Ascending aorta (tissue), 2 donors: ENCODE measurements at regions not wholly inside any gene's neighbourhood (a gene's known extent, or its start where the extent isn't known, plus 50 kb on each side); places are given as distances from the start of the nearest gene placed in this dataset.

ENCODE experiments used
- DNase-seq, 2 donors: peaks; one replicate each; pipeline ENCODE4 v3.0.0-alpha.2; 2019; ENCODE audit warnings: low spot score in 2 of 2
- H3K27ac ChIP-seq, 2 donors: fragments of 200-600 bp; sonication (generic); one replicate each; pipeline ENCODE4 v1.5.1; 2016 to 2017; ENCODE audit warnings: mild to moderate bottlenecking in 1 of 2
- H3K27me3 ChIP-seq: fragments of 200-600 bp; sonication (generic); one replicate; pipeline ENCODE4 v1.5.1; 2017
- H3K36me3 ChIP-seq, 2 donors: fragments of 200-600 bp; sonication (generic); one replicate each; pipeline ENCODE4 v1.5.1; 2016
- H3K4me1 ChIP-seq, 2 donors: fragments of 200-600 bp; sonication (generic); one replicate each; pipeline ENCODE4 v1.5.1; 2016 to 2017; ENCODE audit warnings: mild to moderate bottlenecking in 1 of 2
- H3K4me3 ChIP-seq, 2 donors: fragments of 200-600 bp; sonication (generic); one replicate each; pipeline ENCODE4 v1.5.1; 2016 to 2017; ENCODE audit warnings: mild to moderate bottlenecking in 1 of 2
- H3K9me3 ChIP-seq, 2 donors: fragments of 200-600 bp; sonication (generic); one replicate each; pipeline ENCODE4 v1.5.1; 2016
- CTCF ChIP-seq, 3 experiments: fragments of 200-600 bp in 2 of 3; fragments of 450-650 bp in 1 of 3; sonication (generic) in 2 of 3; IDR thresholded peaks; one replicate each; pipeline ENCODE4 v1.5.1; 2016 to 2019; ENCODE audit warnings: antibody characterized with exemption in 3 of 3, mild to moderate bottlenecking in 1 of 3, moderate library complexity in 1 of 3
- intact Hi-C: fragments of 100-400 bp; cut with DNase I; formaldehyde crosslinking; loops from one replicate; pipeline ENCODE4 v1.15.1; 2023

GRCh38 chr5:74322944-74323343, 317.6 kb downstream of the ENC1 start:
- intact Hi-C loops = no loop called here
- Histone ChIP-seq H3K9me3 (no peaks in the 10 kb centered on the region), H3K4me1 (no peaks in the 10 kb centered on the region), H3K27me3 (no peaks in the 10 kb centered on the region), H3K27ac (no peak overlapping the region), H3K36me3 (no peaks in the 10 kb centered on the region), H3K4me3 (no peak overlapping the region)
- DNase-seq = no peak
- TF ChIP-seq CTCF (IDR thresholded peaks at IDR 0.05) = no peak

GRCh38 chr5:74322191-74322590, 318.3 kb downstream of the ENC1 start:
- TF ChIP-seq CTCF (IDR thresholded peaks at IDR 0.05) = no peak
- no peaks in the 10 kb centered on the region for H3K27me3 ChIP-seq
- H3K36me3 ChIP-seq = no peaks in the 10 kb centered on the region
- intact Hi-C loops = no loop called here
- no peaks in the 10 kb centered on the region for H3K9me3 ChIP-seq
- H3K4me1 ChIP-seq = peaks cover 0 to 5% of the 10 kb centered on the region in 2 donors
- no peak overlapping the region for H3K4me3 ChIP-seq
- DNase-seq = no peak
- no peak overlapping the region for H3K27ac ChIP-seq

- TF ChIP-seq CTCF (IDR thresholded peaks at IDR 0.05) = no peak
- H3K27ac ChIP-seq = no peak overlapping the region
- no peak for DNase-seq
- peaks cover 0 to 13% of the 10 kb centered on the region in 2 donors for H3K4me1 ChIP-seq
- no peak overlapping the region for H3K4me3 ChIP-seq
- H3K36me3 ChIP-seq = no peaks in the 10 kb centered on the region
- no peaks in the 10 kb centered on the region for H3K27me3 ChIP-seq
- no peaks in the 10 kb centered on the region for H3K9me3 ChIP-seq
- intact Hi-C loops = no loop called here
These were observed 319.2 kb downstream of the ENC1 start for GRCh38 chr5:74321326-74321725.

GRCh38 chr5:74320526-74320925, 320.0 kb downstream of the ENC1 start:
- no peaks in the 10 kb centered on the region for H3K36me3 ChIP-seq
- H3K27ac ChIP-seq = no peak overlapping the region

GRCh38 chr5:74319076-74319475, 321.5 kb downstream of the ENC1 start:
- intact Hi-C loops = loop anchor here (5.0 to 10.0 kb wide), 2 partner anchors 323 to 384 kb away; partner anchors contain the start of gene ENC1

More at GRCh38 chr5:74320526-74320925, 320.0 kb downstream of the ENC1 start:
- H3K9me3 ChIP-seq = no peaks in the 10 kb centered on the region
- no peak for DNase-seq
- H3K4me3 ChIP-seq = no peak overlapping the region
- H3K27me3 ChIP-seq = no peaks in the 10 kb centered on the region
- intact Hi-C loops = no loop called here
- H3K4me1 ChIP-seq = peaks cover 0 to 20% of the 10 kb centered on the region in 2 donors
- no peak for TF ChIP-seq CTCF (IDR thresholded peaks at IDR 0.05)

More at GRCh38 chr5:74319076-74319475, 321.5 kb downstream of the ENC1 start:
- Histone ChIP-seq H3K36me3 (no peaks in the 10 kb centered on the region), H3K9me3 (no peaks in the 10 kb centered on the region), H3K4me1 (peaks cover 0 to 20% of the 10 kb centered on the region in 2 donors), H3K4me3 (no peak overlapping the region), H3K27me3 (no peaks in the 10 kb centered on the region), H3K27ac (no peak overlapping the region)
- no peak for DNase-seq
- TF ChIP-seq CTCF (IDR thresholded peaks at IDR 0.05) = no peak
